Neural cell (in vitro differentiated cells): ENCODE measurements at regions not wholly inside any gene's neighbourhood (a gene's known extent, or its start where the extent isn't known, plus 50 kb on each side); places are given as distances from the start of the nearest gene placed in this dataset.

Experiments used
- H2AFZ ChIP-seq: fragments of 200-600, 300-800 bp; sonication (generic), shearing (Covaris generic); 2 replicates; pipeline ENCODE4 v1.6.0; 2014; ENCODE audit warnings: low read depth, mild to moderate bottlenecking, antibody characterized with exemption, low read length, moderate library complexity
- H3F3A ChIP-seq: fragments of 200-600 bp; shearing (Covaris generic); 2 replicates; pipeline ENCODE4 v1.6.1; 2016; ENCODE audit warnings: mild to moderate bottlenecking, moderate library complexity, mixed read lengths, antibody characterized with exemption, low read length; ENCODE audit not compliant: insufficient read depth, poor library complexity, severe bottlenecking
- H3K27ac ChIP-seq: fragments of 200-600, 300-800 bp; sonication (generic), shearing (Covaris generic); 2 replicates; pipeline ENCODE4 v1.5.1; 2014; ENCODE audit warnings: mild to moderate bottlenecking, low read length, moderate library complexity
- H3K27me3 ChIP-seq: fragments of 300-800, 200-600 bp; sonication (generic), shearing (Covaris generic); 2 replicates; pipeline ENCODE4 v1.6.0; 2014; ENCODE audit warnings: mild to moderate bottlenecking, low read depth, low read length, moderate library complexity; ENCODE audit not compliant: insufficient read depth
- H3K36me3 ChIP-seq: fragments of 300-800, 200-600 bp; sonication (generic), shearing (Covaris generic); 2 replicates; pipeline ENCODE4 v1.5.1; 2014; ENCODE audit warnings: mild to moderate bottlenecking, antibody characterized with exemption, low read length, moderate library complexity; ENCODE audit not compliant: insufficient read depth
- H3K4me2 ChIP-seq: fragments of 300-800, 200-600 bp; sonication (generic), shearing (Covaris generic); 2 replicates; pipeline ENCODE4 v1.6.0; 2014; ENCODE audit warnings: mild to moderate bottlenecking, low read length
- H3K4me3 ChIP-seq: fragments of 300-800, 200-600 bp; sonication (generic), shearing (Covaris generic); 2 replicates; pipeline ENCODE4 v1.5.1; 2014; ENCODE audit warnings: mild to moderate bottlenecking, low read length, moderate library complexity
- H3K79me2 ChIP-seq: fragments of 200-600 bp; shearing (Covaris generic); replicated peaks from 2 replicates; pipeline ENCODE4 v1.6.0; 2014; ENCODE audit warnings: mild to moderate bottlenecking, low read length, moderate library complexity; ENCODE audit not compliant: insufficient read depth
- H3K9ac ChIP-seq: fragments of 300-800, 200-600 bp; sonication (generic), shearing (Covaris generic); 2 replicates; pipeline ENCODE4 v1.6.1; 2016; ENCODE audit warnings: mild to moderate bottlenecking, low read length, mixed read lengths
- H3K9me2 ChIP-seq: fragments of 200-600 bp; shearing (Covaris generic); 2 replicates; pipeline ENCODE4 v1.6.1; 2016; ENCODE audit warnings: mild to moderate bottlenecking, low read length, mixed read lengths; ENCODE audit not compliant: insufficient read depth
- H3K9me3 ChIP-seq: fragments of 200-600, 300-800 bp; sonication (generic), shearing (Covaris generic); 2 replicates; pipeline ENCODE4 v1.6.1; 2016; ENCODE audit warnings: mild to moderate bottlenecking, mixed run types, low read length, moderate library complexity, mixed read lengths
- H4K20me1 ChIP-seq: fragments of 200-600 bp; shearing (Covaris generic); 2 replicates; pipeline ENCODE4 v1.6.1; 2016; ENCODE audit warnings: mild to moderate bottlenecking, mixed run types; ENCODE audit not compliant: insufficient read depth
- CTCF ChIP-seq: fragments of 450-650 bp; IDR thresholded peaks from 2 replicates; pipeline ENCODE4 v1.5.1; 2014; ENCODE audit warnings: antibody characterized with exemption, mild to moderate bottlenecking, moderate library complexity; ENCODE audit not compliant: poor library complexity, severe bottlenecking
- EP300 ChIP-seq: fragments of 450-650 bp; conservative IDR thresholded peaks from 2 replicates; pipeline ENCODE4 v1.6.1; 2014; ENCODE audit warnings: antibody characterized with exemption, mild to moderate bottlenecking, moderate library complexity; ENCODE audit not compliant: poor library complexity, severe bottlenecking
- EZH2 ChIP-seq: fragments of 200-600, 300-800 bp; shearing (Covaris generic), sonication (generic); IDR thresholded peaks from 2 replicates; pipeline ENCODE4 v1.6.1; 2014; ENCODE audit warnings: antibody characterized with exemption, low read length, borderline replicate concordance, mild to moderate bottlenecking; ENCODE audit not compliant: insufficient read depth, poor library complexity, severe bottlenecking
- MXI1 ChIP-seq: fragments of 450-650 bp; conservative IDR thresholded peaks from 2 replicates; pipeline ENCODE4 v1.6.1; 2014; ENCODE audit warnings: antibody characterized with exemption, mild to moderate bottlenecking; ENCODE audit not compliant: poor library complexity, severe bottlenecking
- POLR2AphosphoS5 ChIP-seq: IDR thresholded peaks from 2 replicates; pipeline ENCODE4 v1.6.1; 2012
- RAD21 ChIP-seq: fragments of 450-650 bp; conservative IDR thresholded peaks from 2 replicates; pipeline ENCODE4 v1.6.1; 2014; ENCODE audit warnings: antibody characterized with exemption, mild to moderate bottlenecking, moderate library complexity
- REST ChIP-seq: IDR thresholded peaks from 2 replicates; pipeline ENCODE4 v1.6.1; 2012; ENCODE audit warnings: borderline replicate concordance
- SMC3 ChIP-seq: fragments of 450-650 bp; conservative IDR thresholded peaks from 2 replicates; pipeline ENCODE4 v1.6.1; 2014; ENCODE audit warnings: antibody characterized with exemption, mild to moderate bottlenecking, moderate library complexity; ENCODE audit not compliant: poor library complexity
- TAF1 ChIP-seq: IDR thresholded peaks from 2 replicates; pipeline ENCODE4 v1.6.1; 2012; ENCODE audit warnings: low read depth

GRCh38 chr11:112901924-112902323 is 59.3 kb upstream of the NCAM1 start:
- Histone ChIP-seq H2AFZ (no peak overlapping the region), H3K79me2 (no peaks in the 10 kb centered on the region), H3K36me3 (no peaks in the 10 kb centered on the region), H3K4me2 (no peak overlapping the region), H3F3A (no peaks in the 10 kb centered on the region), H3K27ac (no peak overlapping the region), H3K4me3 (no peak overlapping the region), H3K27me3 (no peaks in the 10 kb centered on the region), H3K9me3 (no peaks in the 10 kb centered on the region), H3K9ac (no peak overlapping the region), H3K9me2 (no peaks in the 10 kb centered on the region), H4K20me1 (no peaks in the 10 kb centered on the region)
- TF ChIP-seq EP300: no peak

DNA sequence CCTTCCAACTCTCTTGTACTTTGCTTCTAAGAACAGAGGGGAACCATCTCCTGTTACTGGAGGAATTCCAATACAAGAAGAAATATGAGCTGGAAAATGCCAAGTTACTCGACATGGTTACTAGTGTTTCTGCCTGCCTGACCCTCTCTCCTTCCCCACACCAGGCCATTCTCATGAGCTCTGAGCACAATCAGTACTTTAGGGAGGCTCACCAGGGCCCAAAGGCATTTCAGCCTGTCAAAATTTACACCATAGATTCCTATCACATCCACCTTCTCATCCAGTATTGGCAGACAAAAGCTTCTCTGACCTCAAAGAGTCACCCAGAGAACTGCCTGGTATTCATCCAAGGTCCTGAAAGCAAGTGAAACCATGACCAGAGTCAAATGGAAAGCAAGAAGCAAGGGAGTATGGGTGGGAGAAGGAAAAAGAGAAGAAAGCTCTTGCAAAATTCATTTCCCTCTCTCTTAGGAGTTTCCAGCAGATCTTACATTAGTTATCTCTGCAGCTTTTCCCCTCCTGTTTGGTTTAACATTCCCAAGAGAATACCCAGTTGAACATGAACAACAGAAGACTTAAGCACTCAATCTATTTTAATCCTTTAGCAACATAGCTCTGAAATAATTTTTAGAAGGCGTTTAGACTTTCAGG is 58.7 kb upstream of the NCAM1 start:
- H3F3A ChIP-seq: no peaks in the 10 kb centered on the region
- no peak overlapping the region for H3K27ac ChIP-seq
- H3K4me3 ChIP-seq: no peak overlapping the region

GRCh38 chr11:112903340-112903739 is 57.9 kb upstream of the NCAM1 start:
- Histone ChIP-seq H3K9me2 (no peaks in the 10 kb centered on the region), H4K20me1 (no peaks in the 10 kb centered on the region), H3K9me3 (no peaks in the 10 kb centered on the region), H3K4me2 (no peak overlapping the region), H2AFZ (no peak overlapping the region), H3K79me2 (no peaks in the 10 kb centered on the region), H3F3A (no peaks in the 10 kb centered on the region), H3K9ac (no peak overlapping the region), H3K36me3 (no peaks in the 10 kb centered on the region), H3K27ac (no peak overlapping the region), H3K4me3 (no peak overlapping the region), H3K27me3 (no peaks in the 10 kb centered on the region)
- TF ChIP-seq POLR2AphosphoS5: no peak
- TF ChIP-seq REST: no peak
- TF ChIP-seq RAD21: no peak
- no peak for TF ChIP-seq TAF1
- no peak for TF ChIP-seq MXI1
- no peak for TF ChIP-seq CTCF
- TF ChIP-seq EZH2: no peak
- no peak for TF ChIP-seq EP300
- no peak for TF ChIP-seq SMC3

More for the DNA sequence above, 58.7 kb upstream of the NCAM1 start:
- Histone ChIP-seq H3K79me2 (no peaks in the 10 kb centered on the region), H4K20me1 (no peaks in the 10 kb centered on the region), H3K4me2 (no peak overlapping the region), H3K9ac (no peak overlapping the region), H3K9me3 (no peaks in the 10 kb centered on the region), H2AFZ (no peak overlapping the region), H3K9me2 (no peaks in the 10 kb centered on the region), H3K36me3 (no peaks in the 10 kb centered on the region), H3K27me3 (no peaks in the 10 kb centered on the region)
- TF ChIP-seq CTCF: no peak
